Cerebellar cortex (tissue), 1 donor: ENCODE measurements at regions not wholly inside any gene's neighbourhood (a gene's known extent, or its start where the extent isn't known, plus 50 kb on each side); places are given as distances from the start of the nearest gene placed in this dataset.

Experiments used
- DNase-seq: peaks from one replicate; pipeline ENCODE4 v3.0.0-alpha.2; 2015; ENCODE audit warnings: low spot score

DNA sequence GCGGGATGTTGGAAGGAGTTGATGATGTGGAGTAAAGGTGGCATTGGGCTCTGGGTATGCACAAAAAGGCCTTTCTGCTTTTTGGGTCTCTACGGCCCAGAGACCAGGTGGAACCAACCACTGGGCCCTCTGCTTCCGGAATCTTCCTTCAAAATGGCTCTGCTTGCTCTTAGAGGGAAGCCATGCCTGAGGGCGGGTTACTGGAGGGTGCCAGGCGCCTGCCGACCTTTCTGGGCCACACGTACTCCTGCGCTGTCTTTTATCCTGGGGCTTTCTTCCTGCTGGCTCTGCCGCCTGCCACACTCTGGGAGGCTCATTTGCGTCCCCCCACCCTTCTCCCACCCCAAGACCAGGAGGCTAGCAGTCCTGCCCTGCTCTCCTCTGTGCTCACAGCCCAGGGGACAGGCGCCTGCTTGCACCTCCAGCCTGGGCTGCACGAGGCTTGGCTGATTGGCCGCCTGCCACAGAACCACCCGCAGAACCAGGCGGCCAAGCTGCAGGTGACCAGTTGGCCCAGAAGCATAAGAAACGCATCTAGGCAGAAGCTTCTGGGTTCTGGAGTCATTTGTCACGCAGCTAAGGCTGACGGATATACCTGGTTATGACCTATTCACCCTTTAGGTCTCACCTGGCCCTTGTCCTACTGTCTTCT, 536.9 kb downstream of the TBC1D22A start:
- DNase-seq, result no peak

DNA sequence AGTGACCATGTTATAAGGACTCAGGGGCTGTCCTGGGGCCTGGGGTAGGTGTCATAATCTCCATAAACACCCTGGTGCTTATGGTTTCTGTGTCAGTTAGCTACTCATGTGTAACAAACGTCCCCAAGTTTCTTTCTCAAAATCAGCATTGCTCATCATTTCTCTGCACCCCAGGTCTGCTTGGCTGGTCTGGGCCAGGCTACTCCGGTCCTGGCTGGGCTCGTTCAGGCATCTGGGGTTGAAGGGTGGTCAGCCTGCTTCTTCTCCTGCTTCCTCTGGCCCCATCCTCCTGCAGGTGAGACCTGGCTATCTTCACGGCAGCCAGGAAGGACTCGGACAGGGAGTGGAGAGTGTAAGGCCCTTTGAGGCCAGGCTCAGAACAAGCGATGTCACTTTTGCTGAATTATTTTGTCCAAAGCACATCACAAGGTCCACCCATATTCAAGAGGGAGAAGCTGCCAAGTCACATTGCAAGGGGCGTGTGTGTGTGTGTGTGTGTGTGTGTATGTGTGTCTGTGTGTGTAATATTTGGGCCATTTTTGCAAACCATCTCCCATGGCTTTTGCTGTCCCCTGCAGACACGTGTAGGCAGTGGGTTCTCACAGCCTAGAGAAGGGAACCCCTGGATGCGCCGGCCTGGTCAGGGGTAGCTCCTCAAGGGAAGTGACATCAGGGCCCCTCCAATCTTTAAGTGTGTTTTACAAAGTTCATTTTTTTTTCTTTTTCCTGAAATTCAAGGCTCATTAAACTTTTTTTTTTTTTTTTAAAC, 535.8 kb downstream of the TBC1D22A start:
- DNase-seq, result no peak

GRCh38 chr22:47297261-47298016, 535.0 kb downstream of the TBC1D22A start:
- no peak for DNase-seq

DNA sequence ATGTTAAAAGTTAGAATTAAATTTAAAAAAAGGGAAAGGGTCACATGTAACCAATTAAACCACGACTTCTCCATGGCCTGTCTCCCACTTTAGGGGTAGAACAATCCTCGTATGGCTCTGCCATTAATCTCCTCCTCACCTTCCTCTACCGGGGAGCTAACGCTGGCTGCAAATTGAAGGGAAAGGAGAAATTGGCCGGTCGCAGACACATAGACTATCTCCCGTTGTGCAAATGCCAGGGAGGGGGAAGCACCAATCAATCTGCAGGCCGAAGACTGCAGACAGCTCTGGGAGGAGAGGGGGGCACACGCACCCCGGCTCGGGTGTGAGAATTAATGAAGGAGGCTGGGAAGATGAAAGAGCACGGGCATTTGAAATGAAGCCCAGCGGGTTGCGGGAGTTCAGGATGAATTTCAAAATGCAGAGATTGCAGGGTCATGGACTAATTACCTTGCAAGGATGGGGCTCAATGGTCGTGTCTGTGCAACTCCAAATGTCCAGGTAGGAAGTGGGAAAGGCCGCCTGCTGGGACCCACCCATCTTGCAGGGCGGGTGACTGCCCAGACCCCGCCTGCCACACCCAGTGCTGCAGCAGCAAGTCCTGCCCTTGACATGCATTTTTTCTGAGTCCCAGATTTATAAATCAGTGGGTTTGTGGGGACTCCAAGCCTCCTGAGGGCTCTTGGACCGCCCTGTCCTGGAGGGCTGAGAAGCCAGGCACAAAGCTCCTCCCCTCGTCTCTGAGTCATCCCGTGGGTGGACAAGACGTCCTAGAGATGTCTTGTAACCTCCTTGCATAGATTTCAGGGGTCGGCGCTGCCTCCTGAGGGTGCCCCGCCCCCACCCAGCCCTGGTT, 534.2 kb downstream of the TBC1D22A start:
- DNase-seq, result no peak

- no peak for DNase-seq
Observed at GRCh38 chr22:47295982-47296381, 533.5 kb downstream of the TBC1D22A start.

DNA sequence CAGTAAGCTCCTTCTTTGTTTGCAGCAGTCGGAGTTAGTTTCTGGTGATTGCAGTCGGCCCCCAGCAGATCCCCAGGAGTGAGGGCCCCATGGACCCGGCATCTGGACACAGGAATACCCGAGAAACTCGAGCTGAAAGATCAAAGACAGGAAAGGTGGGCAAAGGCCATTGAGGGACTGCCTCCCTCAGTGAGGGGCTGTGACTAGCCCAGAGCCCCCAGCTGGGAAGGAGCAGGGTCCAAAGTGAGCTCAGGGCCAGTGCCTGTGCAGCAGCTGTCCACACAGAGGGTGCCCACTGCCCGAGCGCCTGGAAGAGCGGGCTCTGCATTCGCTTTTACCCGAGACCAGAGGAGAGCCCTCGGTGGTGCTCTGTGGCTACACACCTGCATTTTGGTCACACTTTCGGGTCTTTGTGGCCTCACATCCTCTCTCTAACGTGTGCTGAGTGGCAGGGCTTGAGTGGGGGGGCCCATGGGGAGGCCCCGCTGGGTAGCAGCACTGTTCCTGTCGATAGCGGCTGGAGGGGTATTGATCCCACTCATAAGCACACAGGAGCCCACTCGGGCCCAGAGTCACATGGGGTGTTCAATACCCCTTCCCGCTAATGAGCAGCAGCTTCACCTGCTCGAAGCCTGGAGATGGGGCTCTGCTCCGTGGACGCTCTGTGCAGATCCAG, 532.9 kb downstream of the TBC1D22A start:
- no peak for DNase-seq

GRCh38 chr22:47294576-47294975, 532.1 kb downstream of the TBC1D22A start:
- no peak for DNase-seq

GRCh38 chr22:47294222-47294532, 531.7 kb downstream of the TBC1D22A start:
- DNase-seq, result no peak

DNA sequence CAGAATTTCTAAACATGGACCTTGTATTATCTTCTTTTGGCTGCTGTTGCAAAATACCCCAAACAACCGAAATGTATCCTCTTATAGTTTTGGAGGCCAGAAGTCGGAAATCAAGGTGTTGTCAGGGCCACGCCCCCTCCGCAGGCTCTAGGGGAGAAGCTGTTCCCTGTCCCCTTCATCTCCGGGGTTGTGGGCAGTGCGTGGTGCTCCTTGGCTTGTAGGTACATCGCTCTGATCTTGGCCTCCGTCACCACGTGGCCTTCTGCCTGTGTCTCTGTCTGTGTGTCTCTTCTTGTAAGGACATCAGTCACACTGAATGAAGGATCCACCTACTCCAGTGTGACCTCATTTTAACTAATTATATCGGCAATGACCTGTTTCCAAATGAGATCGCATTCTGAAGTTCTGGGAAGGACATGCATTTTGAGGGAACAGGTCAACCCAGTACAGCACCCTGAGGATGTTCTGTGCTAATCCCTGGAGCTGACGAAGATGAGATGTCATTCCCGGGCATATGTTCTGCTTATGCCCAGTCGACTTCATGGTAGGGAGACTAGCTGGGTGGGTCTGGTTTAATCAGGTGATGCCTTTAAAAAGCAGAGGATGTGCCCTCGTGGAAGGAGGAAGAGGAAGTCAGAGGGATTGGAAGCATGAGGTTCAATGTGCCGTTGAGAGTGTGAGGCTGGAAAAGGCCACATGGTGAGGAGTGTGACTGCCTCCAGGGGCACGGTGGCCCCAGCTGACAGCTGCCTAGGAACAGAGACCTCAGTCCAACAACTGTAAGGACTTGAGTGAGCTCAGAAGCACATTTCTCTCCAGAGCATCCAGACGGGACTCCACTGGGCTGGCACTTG, 531.1 kb downstream of the TBC1D22A start:
- DNase-seq, result no peak

DNA sequence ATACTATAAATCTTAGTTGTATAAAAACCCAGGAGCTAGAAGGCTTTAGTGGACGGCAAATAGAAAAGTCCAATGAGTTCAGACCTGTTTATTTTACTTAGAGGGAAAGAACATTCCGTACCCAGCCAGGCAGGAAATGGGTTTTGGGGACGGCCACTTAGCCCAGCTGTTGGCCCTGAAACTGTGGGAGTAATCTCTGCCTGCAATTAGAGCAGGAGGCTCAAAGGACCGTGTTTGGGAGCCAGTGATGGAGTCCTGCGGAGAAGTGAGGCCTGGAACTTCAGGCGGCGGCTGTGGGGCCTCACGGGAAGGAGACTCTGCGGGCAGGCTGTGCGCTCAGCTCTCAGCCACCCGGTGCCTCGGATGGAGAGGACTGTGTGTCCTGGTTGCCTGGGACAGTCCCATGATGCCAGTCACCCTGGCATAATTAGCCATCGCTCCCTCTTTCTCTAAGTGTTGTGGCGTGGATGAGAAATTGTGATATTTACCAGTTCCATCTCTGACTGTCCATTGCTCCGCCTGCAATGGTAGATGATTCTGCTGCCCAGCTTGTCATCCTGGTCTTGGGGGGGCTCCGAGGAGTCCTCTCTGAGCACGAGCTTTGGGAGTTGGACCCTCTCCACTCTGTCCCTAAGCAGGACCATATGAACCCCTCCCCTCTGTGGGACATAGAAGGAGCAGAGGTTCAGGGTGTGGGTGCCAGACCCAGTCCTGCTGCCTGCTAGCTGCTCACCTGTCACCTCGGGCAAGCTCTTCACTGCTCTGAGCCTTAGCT, 530.3 kb downstream of the TBC1D22A start:
- DNase-seq, result no peak

DNA sequence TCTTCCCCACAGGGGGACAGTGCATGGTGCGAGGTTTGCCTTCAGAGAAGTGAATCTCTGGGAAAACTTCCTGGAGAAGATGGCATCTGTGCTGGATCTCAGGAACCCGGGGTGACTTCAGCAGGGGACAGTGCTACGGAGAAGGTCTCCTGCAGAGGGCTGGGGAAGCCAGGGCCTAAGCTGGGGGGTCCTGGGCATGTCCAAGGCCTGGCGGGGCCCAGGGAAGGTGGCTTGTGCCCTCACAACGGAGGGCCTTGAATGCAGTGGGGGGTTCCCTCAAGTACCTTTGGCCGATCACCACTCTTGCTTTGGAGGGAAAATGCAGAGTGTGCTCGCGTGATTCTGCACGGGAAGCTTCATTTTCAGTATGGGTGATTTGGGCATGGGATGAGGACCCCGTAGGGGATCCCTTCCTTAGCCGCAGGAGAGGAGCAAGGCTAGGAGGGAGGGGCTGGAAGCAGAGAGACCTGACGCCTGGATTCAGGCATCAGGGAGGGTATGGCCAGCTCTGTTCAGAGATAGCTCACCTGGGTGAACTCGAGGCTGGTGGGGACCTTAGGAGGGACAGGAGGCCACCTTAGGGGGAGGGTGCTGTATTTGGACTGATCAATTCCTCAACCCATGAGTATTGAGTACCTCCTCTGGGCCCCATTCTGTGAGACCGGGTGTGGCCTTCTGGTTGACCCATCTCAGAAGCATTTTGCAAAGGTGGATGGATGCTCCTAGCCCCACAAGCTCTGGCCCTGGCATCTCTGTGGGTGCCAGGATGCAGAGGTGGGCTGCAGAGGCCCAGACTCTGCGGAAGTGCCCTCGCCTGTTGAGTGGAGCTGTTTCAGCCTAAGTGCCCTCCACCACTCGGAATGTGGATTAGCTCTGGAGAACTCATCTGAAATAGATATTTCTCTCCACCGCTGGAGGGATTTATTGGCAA, 529.4 kb downstream of the TBC1D22A start:
- no peak for DNase-seq

- no peak for DNase-seq
Observed at GRCh38 chr22:47290706-47291430, 528.4 kb downstream of the TBC1D22A start.

DNA sequence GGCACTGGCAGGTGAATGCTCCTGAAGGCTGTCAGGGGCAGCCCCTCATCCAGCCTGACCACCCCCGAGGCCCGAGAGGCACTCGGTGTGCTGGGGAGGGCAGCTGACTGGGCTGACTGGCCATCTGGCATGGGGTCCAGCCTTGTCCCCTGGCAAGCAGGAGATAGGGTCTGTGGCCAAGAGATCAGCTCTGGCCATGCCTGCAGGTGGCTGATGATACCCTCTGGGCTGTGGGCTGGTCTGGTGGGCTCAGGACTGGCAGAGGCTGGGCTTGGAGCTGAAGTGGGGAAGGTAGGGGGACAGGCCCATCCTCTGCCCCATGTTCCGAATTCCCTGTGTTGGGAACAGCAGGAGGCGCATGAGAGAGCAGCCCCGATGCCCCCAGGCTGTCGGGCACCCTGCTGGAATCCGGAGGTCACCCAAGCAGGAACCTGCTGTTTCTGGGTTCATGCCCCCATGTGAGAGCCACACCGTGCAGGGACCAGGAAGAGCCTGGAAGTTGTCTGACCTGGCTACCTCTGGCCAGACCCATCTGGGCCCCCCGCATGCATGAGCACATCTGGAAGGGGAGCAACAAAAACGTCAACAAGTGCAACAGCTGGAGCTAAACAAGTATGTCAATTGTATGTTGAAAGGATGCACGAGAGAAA, 527.0 kb downstream of the TBC1D22A start:
- no peak for DNase-seq

GRCh38 chr22:47288680-47289079, 526.2 kb downstream of the TBC1D22A start:
- DNase-seq, result no peak

DNA sequence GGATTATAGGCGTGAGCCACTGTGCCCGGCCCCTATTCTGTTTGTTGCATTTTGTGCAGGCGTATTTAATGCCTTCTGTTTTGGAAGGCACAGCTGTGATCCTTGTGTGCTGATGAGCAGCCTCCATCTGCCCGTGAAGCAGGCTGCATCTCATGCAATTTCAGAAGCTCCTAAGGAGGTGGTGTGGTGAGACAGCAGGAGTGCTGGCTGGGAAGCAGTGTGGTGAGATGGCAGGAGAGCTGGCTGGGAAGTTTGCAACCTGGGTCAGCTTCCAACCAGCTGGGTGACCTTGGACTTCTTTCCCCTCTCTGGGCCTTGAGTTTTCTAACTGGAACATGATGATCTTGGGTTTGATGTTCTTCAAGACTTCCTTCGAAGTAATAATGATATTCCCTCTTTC, 525.1 kb downstream of the TBC1D22A start:
- DNase-seq, result no peak

DNA sequence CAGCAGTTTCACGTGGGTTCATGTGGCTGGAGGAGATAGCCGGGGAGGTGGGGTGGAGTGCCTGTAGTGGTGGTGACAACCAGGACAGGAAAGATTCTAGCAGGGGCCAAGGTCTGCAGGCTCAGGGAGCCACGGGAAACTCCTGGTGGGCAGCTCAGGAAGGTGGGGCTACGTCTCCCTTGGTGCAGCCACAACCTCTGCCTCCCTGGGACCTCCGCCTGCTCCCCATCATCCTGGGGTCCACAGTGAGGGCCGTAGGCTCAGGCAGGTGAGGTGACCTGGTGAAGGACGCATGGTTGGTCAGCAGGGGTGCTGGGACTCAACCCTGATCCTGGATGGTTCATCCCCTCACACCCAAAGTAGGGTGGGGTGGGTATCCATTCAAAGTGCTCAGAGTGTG, 524.1 kb downstream of the TBC1D22A start:
- DNase-seq, result no peak

DNA sequence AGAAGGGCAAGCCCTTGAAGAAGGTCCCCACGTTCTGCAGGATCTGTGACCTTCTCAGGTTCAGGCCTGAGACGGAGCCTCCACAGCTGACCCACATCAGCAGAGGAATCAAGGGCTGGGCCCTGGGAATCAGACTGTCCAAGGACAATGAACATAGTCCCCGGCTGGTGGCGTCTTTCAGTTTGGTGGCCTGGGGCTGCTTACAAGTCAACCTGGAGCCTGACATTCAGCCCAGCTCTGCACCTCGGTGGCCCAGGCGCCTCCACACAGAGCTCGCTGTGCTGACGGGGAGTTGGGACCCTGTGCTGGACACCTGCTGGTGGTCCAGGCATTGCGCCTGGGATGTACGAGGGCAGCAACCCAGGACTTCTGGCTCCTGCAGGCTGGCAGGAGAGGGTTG, 523.5 kb downstream of the TBC1D22A start:
- DNase-seq, result no peak

- DNase-seq, result no peak
Observed at GRCh38 chr22:47284822-47285221, 522.4 kb downstream of the TBC1D22A start.
